ENCODE measurements at regions not wholly inside any gene's neighbourhood (a gene's known extent, or its start where the extent isn't known, plus 50 kb on each side); places are given as distances from the start of the nearest gene placed in this dataset.

DNA sequence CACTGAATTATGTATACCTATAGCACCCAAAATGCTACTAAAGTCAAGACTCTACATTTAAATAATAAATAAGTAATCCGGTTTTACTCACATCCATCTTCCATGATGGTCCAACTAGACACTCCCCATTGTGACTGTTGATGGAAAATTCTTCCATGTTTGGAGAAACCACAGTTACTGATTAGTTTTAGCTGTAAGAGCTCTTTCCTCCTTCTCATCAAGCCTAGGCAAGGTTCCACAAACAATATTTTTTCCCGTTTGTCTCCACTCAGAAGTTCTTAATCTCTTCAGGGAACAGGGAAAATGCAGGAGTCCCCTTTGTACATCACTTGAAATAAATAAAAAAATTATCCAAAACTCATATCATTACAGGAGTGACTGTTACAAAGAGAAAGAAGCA lies 70.7 kb upstream of the EDNRB start:
- H3K36me3 ChIP-seq (ENCODE audit: control insufficient read depth, insufficient read depth, low read length) = no peaks in the 10 kb centered on the region

DNA sequence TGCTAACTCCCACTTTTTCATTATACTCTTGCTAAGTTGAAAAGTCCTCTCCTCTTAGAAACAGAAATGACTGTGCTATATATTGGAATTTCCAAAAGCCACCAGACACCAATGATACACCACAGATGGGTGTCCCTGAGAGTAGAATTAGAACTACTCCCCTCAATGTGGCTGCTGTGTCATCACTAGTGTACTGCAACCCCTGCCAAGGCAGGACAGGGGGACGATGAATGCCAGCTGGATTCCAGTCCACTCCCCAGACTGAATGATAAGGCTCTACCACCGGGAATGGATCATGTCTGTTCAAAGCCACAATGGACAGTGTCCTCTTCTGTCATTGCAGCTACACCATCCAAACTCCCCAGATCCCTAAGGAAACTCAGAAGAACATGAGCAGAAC lies 69.7 kb upstream of the EDNRB start:
- Histone ChIP-seq H3K27ac (no peak overlapping the region), H3K4me1 (no peaks in the 10 kb centered on the region), H3K9me3 (ENCODE audit: control insufficient read depth, low read length) (no peaks in the 10 kb centered on the region), H3K79me2 (no peaks in the 10 kb centered on the region), H3K27me3 (ENCODE audit: control insufficient read depth, insufficient read depth, low read length) (no peaks in the 10 kb centered on the region), H3K36me3 (ENCODE audit: control insufficient read depth, insufficient read depth, low read length) (no peaks in the 10 kb centered on the region), H2AFZ (no peak overlapping the region), H3K9ac (no peak overlapping the region), H3K4me2 (ENCODE audit: low read length) (no peak overlapping the region), H3K4me3 (ENCODE audit: low read depth, low read length) (no peak overlapping the region)
- TF ChIP-seq, protein P1, sequence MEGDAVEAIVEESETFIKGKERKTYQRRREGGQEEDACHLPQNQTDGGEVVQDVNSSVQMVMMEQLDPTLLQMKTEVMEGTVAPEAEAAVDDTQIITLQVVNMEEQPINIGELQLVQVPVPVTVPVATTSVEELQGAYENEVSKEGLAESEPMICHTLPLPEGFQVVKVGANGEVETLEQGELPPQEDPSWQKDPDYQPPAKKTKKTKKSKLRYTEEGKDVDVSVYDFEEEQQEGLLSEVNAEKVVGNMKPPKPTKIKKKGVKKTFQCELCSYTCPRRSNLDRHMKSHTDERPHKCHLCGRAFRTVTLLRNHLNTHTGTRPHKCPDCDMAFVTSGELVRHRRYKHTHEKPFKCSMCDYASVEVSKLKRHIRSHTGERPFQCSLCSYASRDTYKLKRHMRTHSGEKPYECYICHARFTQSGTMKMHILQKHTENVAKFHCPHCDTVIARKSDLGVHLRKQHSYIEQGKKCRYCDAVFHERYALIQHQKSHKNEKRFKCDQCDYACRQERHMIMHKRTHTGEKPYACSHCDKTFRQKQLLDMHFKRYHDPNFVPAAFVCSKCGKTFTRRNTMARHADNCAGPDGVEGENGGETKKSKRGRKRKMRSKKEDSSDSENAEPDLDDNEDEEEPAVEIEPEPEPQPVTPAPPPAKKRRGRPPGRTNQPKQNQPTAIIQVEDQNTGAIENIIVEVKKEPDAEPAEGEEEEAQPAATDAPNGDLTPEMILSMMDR (IDR thresholded peaks at IDR 0.05) = no peak

More for the DNA sequence above, 70.7 kb upstream of the EDNRB start:
- H3K27me3 ChIP-seq (ENCODE audit: control insufficient read depth, insufficient read depth, low read length) = no peaks in the 10 kb centered on the region
- H3K4me2 ChIP-seq (ENCODE audit: low read length) = no peak overlapping the region
- H3K9ac ChIP-seq = no peak overlapping the region
- no peaks in the 10 kb centered on the region for H3K79me2 ChIP-seq
- H2AFZ ChIP-seq = no peak overlapping the region
- TF ChIP-seq, protein P1 (IDR thresholded peaks at IDR 0.05) = no peak
- no peaks in the 10 kb centered on the region for H3K4me1 ChIP-seq
- H3K9me3 ChIP-seq (ENCODE audit: control insufficient read depth, low read length) = no peaks in the 10 kb centered on the region
- no peak overlapping the region for H3K27ac ChIP-seq
- no peak overlapping the region for H3K4me3 ChIP-seq (ENCODE audit: low read depth, low read length)

GRCh38 chr13:77986713-77987112 lies 68.1 kb upstream of the EDNRB start:
- Histone ChIP-seq H3K36me3 (ENCODE audit: control insufficient read depth, insufficient read depth, low read length) (no peaks in the 10 kb centered on the region), H3K4me3 (ENCODE audit: low read depth, low read length) (no peak overlapping the region), H3K9me3 (ENCODE audit: control insufficient read depth, low read length) (no peaks in the 10 kb centered on the region), H3K4me2 (ENCODE audit: low read length) (no peak overlapping the region), H3K27ac (no peak overlapping the region), H3K79me2 (no peaks in the 10 kb centered on the region), H3K9ac (no peak overlapping the region), H3K27me3 (ENCODE audit: control insufficient read depth, insufficient read depth, low read length) (no peaks in the 10 kb centered on the region), H2AFZ (no peak overlapping the region), H3K4me1 (no peaks in the 10 kb centered on the region)
- TF ChIP-seq, protein P1 (IDR thresholded peaks at IDR 0.05) = no peak

GRCh38 chr13:77985866-77986636 lies 67.4 kb upstream of the EDNRB start:
- no peaks in the 10 kb centered on the region for H3K9me3 ChIP-seq (ENCODE audit: control insufficient read depth, low read length)
- H2AFZ ChIP-seq = no peak overlapping the region
- H3K4me1 ChIP-seq = no peaks in the 10 kb centered on the region

More at GRCh38 chr13:77985866-77986636, 67.4 kb upstream of the EDNRB start:
- H3K27ac ChIP-seq = no peak overlapping the region
- H3K27me3 ChIP-seq (ENCODE audit: control insufficient read depth, insufficient read depth, low read length) = no peaks in the 10 kb centered on the region
- TF ChIP-seq, protein P1 (IDR thresholded peaks at IDR 0.05) = no peak
- H3K36me3 ChIP-seq (ENCODE audit: control insufficient read depth, insufficient read depth, low read length) = no peaks in the 10 kb centered on the region
- H3K4me3 ChIP-seq (ENCODE audit: low read depth, low read length) = no peak overlapping the region
- no peak overlapping the region for H3K4me2 ChIP-seq (ENCODE audit: low read length)
- no peak overlapping the region for H3K9ac ChIP-seq
- no peaks in the 10 kb centered on the region for H3K79me2 ChIP-seq

Data from parathyroid adenoma (tissue), 2 donors.